ENCODE measurements at regions not wholly inside any gene's neighbourhood (a gene's known extent, or its start where the extent isn't known, plus 50 kb on each side); places are given as distances from the start of the nearest gene placed in this dataset.
"Not testable (repeated sequence)": the region's sequence is repeated elsewhere in the genome, so short reads cannot be mapped to it uniquely, and the experiment has no call there.

DNA sequence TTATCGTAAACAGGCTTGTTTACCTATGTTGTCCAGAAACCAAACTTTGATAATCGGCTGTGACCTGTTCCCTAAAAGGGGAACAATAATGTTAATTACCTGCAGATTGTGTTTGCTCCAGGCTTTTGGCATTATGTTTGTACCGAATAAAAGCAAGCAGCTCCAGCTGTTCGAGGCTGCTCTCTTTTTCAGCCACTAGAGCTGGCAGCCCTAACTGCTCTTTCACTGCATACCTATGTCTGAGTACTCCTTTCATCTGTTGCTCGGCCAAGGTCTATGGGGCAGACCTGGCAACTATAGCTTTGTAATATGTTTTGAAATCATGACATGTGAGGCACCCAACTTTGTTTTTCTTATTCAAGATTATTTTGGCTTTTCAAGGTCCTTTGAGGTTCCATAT, 77.8 kb upstream of the EHBP1 start:
- intact Hi-C loops (cut with DNase I; ENCODE audit: low total_unique reads), result no loop called here
- no peaks in the 10 kb centered on the region for H3K27me3 ChIP-seq
- DNase-seq, result no peak
- no peaks in the 10 kb centered on the region for H3K9me3 ChIP-seq
- no peak overlapping the region for H3K27ac ChIP-seq
- H3K4me1 ChIP-seq, result no peaks in the 10 kb centered on the region
- H3K36me3 ChIP-seq, result no peaks in the 10 kb centered on the region
- TF ChIP-seq, protein P1, sequence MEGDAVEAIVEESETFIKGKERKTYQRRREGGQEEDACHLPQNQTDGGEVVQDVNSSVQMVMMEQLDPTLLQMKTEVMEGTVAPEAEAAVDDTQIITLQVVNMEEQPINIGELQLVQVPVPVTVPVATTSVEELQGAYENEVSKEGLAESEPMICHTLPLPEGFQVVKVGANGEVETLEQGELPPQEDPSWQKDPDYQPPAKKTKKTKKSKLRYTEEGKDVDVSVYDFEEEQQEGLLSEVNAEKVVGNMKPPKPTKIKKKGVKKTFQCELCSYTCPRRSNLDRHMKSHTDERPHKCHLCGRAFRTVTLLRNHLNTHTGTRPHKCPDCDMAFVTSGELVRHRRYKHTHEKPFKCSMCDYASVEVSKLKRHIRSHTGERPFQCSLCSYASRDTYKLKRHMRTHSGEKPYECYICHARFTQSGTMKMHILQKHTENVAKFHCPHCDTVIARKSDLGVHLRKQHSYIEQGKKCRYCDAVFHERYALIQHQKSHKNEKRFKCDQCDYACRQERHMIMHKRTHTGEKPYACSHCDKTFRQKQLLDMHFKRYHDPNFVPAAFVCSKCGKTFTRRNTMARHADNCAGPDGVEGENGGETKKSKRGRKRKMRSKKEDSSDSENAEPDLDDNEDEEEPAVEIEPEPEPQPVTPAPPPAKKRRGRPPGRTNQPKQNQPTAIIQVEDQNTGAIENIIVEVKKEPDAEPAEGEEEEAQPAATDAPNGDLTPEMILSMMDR (IDR thresholded peaks at IDR 0.05), result no peak
- no peak for TF ChIP-seq POLR2A (IDR thresholded peaks at IDR 0.05)
- no peak overlapping the region for H3K4me3 ChIP-seq

DNA sequence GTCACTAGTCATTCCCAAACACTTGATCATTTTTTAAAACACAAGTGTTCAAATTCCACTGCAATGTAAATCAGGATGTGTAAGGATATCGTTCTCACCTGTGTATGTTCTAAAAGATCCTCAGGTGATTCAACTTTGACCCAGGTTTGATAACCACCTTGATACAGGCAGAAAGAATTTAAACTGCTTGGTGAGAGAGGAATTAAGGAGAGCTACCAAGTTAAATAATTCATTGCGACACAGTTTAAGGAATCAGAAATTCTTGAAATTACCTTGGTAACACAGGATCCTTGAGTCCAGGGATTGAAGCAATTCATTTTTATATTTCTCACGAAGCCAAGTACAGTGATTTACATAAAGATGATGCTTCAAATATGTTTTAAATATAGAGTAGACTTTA, 80.7 kb upstream of the EHBP1 start:
- intact Hi-C loops (cut with DNase I; ENCODE audit: low total_unique reads), result no loop called here
- H3K27ac ChIP-seq, result no peak overlapping the region
- H3K4me3 ChIP-seq, result no peak overlapping the region
- DNase-seq, result no peak
- no peaks in the 10 kb centered on the region for H3K27me3 ChIP-seq
- H3K4me1 ChIP-seq, result no peaks in the 10 kb centered on the region
- TF ChIP-seq POLR2A (IDR thresholded peaks at IDR 0.05), result no peak
- TF ChIP-seq, protein P1 (IDR thresholded peaks at IDR 0.05), result no peak
- H3K36me3 ChIP-seq, result no peaks in the 10 kb centered on the region
- no peaks in the 10 kb centered on the region for H3K9me3 ChIP-seq

DNA sequence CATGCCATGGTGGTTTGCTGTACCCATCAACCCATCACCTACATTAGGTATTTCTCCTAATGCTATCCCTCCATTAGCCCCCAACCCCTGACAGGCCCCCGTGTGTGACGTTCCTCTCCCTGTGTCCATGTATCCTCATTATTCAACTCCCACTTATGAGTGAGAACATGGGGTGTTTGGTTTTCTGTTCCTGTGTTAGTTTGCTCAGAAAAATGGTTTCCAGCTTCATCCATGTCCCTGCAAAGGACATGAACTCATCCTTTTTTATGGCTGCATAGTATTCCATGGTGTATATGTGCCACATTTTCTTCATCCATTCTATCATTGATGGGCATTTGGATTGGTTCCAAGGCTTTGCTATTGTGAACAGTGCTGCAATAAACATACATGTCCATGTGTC, 89.0 kb upstream of the EHBP1 start:
- DNase-seq; H3K4me1 ChIP-seq; H3K27me3 ChIP-seq; H3K36me3 ChIP-seq; H3K4me3 ChIP-seq; H3K27ac ChIP-seq; H3K9me3 ChIP-seq; intact Hi-C loops (cut with DNase I; ENCODE audit: low total_unique reads): not testable (repeated sequence)

DNA sequence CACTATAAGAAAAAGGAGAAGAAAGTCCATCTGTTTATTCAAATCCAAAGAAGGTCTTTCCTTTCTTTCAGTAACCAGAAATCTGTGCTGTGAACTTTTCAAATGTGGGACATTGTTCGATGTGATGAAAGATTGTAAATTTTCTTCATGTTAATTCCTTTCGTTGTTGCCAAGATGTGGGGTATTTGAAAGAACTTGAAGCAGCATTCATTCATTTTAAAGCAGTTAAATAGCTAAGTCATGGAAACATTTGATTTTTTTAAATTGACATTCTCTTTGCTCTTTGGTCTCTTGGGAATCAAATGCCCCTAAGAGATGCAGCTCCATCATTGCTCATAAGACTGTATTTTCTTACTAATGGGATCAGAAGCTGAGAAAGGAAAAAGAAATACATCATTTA, 93.7 kb upstream of the EHBP1 start:
- no peak overlapping the region for H3K27ac ChIP-seq
- no peaks in the 10 kb centered on the region for H3K36me3 ChIP-seq
- H3K4me1 ChIP-seq, result no peaks in the 10 kb centered on the region
- H3K4me3 ChIP-seq, result no peak overlapping the region
- H3K27me3 ChIP-seq, result no peaks in the 10 kb centered on the region
- TF ChIP-seq, protein P1 (IDR thresholded peaks at IDR 0.05), result no peak
- no peak for TF ChIP-seq POLR2A (IDR thresholded peaks at IDR 0.05)
- DNase-seq, result no peak
- no peaks in the 10 kb centered on the region for H3K9me3 ChIP-seq
- intact Hi-C loops (cut with DNase I; ENCODE audit: low total_unique reads), result no loop called here

DNA sequence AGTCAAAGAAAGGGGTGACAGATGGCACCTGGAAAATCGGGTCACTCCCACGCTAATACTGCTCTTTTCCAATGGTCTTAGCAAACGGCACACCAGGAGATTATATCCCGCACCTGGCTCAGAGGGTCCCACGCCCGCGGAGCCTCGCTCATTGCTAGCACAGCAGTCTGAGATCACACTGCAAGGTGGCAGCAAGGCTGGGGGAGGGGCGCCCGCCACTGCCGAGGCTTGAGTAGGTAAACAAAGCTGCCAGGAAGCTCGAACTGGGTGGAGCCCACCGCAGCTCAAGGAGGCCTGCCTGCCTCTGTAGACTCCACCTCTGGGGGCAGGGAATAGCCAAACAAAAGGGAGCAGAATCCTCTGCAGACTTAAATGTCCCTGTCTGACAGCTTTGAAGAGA, 99.5 kb upstream of the TMEM17 start:
- intact Hi-C loops (cut with DNase I; ENCODE audit: low total_unique reads); H3K4me1 ChIP-seq; DNase-seq; H3K27me3 ChIP-seq; H3K36me3 ChIP-seq; H3K27ac ChIP-seq; H3K9me3 ChIP-seq; H3K4me3 ChIP-seq: not testable (repeated sequence)

DNA sequence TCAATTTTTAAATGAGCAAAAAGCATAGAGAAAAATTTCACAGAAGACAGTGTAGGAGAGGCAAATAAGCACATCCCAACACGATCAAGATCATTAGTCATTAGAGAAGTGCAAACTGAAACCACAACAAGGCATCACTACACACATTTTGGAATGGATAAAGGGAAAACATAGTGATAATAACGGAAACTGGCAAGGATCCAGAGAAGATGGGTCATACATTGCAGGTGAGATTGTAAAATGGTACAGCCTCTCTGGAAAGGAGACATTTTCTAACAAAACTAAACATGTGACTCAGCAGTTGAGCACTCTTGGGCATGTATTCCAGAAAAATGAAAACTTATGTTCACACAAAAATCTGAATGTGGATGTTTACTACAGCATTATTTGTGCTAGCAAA, 98.3 kb upstream of the TMEM17 start:
- no peak for TF ChIP-seq POLR2A (IDR thresholded peaks at IDR 0.05)
- TF ChIP-seq, protein P1 (IDR thresholded peaks at IDR 0.05), result no peak

More for the DNA sequence above, 98.3 kb upstream of the TMEM17 start:
- H3K4me1 ChIP-seq, result no peaks in the 10 kb centered on the region
- intact Hi-C loops (cut with DNase I; ENCODE audit: low total_unique reads), result no loop called here
- no peak overlapping the region for H3K4me3 ChIP-seq
- no peak for DNase-seq
- H3K27me3 ChIP-seq, result no peaks in the 10 kb centered on the region
- H3K36me3 ChIP-seq, result no peaks in the 10 kb centered on the region
- no peaks in the 10 kb centered on the region for H3K9me3 ChIP-seq
- H3K27ac ChIP-seq, result no peak overlapping the region

All from uterus (tissue), 3 donors.